ENCODE measurements at regions not wholly inside any gene's neighbourhood (a gene's known extent, or its start where the extent isn't known, plus 50 kb on each side); places are given as distances from the start of the nearest gene placed in this dataset.
"Not testable (repeated sequence)": the region's sequence is repeated elsewhere in the genome, so short reads cannot be mapped to it uniquely, and the experiment has no call there.

DNA sequence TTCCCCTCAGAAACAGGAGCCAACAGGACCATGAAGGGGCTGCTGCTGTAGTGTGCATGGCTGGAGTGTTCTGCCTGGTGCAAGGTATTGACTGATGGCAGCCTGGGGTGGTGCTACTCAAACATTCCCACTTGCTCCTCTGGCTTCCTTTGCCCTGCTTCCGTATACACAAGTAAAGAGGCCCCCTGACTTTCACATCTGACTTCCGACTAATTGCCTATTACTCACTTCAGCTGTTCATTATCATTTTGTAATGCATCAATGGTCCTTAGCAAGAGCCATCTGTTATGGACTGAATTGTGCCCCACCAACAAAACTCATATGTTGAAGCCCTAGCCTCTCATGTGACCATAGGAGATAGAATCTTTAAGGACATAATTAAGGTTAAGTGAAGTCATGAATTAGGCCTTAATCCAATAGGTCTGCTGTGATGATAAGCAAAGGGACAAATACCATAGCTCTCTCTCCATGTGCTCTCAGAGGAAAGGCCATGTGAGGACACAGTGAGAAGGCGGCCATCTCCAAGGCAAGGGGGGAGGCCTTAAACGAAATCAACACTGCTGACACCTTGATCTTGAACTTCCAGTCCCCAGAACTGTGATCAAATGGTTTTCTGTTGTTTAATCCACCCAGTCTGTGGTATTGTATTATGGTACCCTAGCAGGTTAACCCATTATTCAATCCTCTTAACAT lies 122.5 kb upstream of the CLNK start:
- no peaks in the 10 kb centered on the region for H3K27me3 Mint-ChIP-seq (ENCODE audit: low read depth)
- TF ChIP-seq, protein P1, sequence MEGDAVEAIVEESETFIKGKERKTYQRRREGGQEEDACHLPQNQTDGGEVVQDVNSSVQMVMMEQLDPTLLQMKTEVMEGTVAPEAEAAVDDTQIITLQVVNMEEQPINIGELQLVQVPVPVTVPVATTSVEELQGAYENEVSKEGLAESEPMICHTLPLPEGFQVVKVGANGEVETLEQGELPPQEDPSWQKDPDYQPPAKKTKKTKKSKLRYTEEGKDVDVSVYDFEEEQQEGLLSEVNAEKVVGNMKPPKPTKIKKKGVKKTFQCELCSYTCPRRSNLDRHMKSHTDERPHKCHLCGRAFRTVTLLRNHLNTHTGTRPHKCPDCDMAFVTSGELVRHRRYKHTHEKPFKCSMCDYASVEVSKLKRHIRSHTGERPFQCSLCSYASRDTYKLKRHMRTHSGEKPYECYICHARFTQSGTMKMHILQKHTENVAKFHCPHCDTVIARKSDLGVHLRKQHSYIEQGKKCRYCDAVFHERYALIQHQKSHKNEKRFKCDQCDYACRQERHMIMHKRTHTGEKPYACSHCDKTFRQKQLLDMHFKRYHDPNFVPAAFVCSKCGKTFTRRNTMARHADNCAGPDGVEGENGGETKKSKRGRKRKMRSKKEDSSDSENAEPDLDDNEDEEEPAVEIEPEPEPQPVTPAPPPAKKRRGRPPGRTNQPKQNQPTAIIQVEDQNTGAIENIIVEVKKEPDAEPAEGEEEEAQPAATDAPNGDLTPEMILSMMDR (IDR thresholded peaks at IDR 0.05; ENCODE audit: unreplicated experiment in 3 of 3), result no peak
- no peaks in the 10 kb centered on the region for H3K36me3 Mint-ChIP-seq (ENCODE audit: low read depth)
- H3K4me1 Mint-ChIP-seq, result peaks cover 22% of the 10 kb centered on the region
- no peak overlapping the region for H3K27ac Mint-ChIP-seq
- peaks cover 3% of the 10 kb centered on the region for H3K9me3 Mint-ChIP-seq
- no peak overlapping the region for H3K4me3 Mint-ChIP-seq

DNA sequence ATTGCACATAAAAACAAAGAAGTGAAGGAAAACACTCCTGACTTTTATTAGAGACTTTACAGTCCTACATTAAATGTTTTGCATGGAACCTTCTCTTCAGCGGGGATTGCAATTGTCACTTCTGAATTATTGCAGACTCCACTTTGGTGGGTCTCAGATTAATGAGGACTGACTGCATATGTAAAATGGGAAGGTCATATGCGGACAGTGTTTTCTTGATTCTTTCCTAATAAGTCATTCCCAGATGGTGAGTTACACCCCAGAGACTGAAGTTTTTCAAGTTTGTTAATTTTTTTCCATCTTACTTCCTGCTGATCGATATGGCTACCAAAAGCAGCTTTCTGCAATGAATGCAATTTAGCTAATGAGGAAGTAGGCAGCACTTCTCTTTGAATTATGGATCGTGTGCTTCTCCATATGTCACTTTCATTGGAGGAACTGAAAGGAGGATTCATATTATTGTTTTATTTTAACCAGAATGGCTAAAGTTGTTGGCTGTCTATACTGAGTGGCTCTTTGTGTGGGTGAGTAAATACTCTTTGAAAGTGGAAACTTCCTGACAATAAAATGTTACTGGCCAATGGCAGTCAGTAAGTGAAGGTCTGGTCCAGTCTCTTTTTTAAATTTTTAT lies 119.3 kb upstream of the CLNK start:
- Mint-ChIP-seq H3K27ac (no peak overlapping the region), H3K4me3 (no peak overlapping the region), H3K9me3 (peaks cover 9% of the 10 kb centered on the region), H3K36me3 (ENCODE audit: low read depth) (no peaks in the 10 kb centered on the region), H3K4me1 (peaks cover 11% of the 10 kb centered on the region), H3K27me3 (ENCODE audit: low read depth) (peaks cover under 1% of the 10 kb centered on the region)
- TF ChIP-seq, protein P1 (IDR thresholded peaks at IDR 0.05; ENCODE audit: unreplicated experiment in 3 of 3), result no peak

DNA sequence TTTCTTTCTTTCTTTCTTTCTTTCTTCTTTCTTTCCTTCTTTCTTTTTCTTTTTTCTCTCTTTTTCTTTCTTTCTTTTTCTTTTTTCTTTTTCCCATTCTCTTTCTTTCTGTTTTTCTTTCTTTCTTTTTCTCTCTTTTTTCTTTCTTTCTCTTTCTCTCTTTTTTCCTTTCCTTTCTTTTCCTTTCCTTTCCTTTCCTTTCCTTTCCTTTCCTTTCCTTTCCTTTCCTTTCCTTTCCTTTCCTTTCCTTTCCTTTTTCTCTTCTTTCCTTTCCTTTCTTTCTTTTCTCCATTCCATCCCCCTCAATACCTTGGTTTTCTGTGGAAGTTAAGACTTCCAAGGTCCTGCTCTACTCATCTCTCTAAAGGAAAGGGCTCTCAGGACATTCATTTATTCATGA lies 102.8 kb upstream of the CLNK start:
- Mint-ChIP-seq H3K9me3 (no peaks in the 10 kb centered on the region), H3K4me3 (no peak overlapping the region), H3K4me1 (peaks cover 5% of the 10 kb centered on the region), H3K36me3 (ENCODE audit: low read depth) (no peaks in the 10 kb centered on the region), H3K27ac (no peak overlapping the region), H3K27me3 (ENCODE audit: low read depth) (no peaks in the 10 kb centered on the region)
- TF ChIP-seq, protein P1 (IDR thresholded peaks at IDR 0.05; ENCODE audit: unreplicated experiment in 3 of 3), result no peak

DNA sequence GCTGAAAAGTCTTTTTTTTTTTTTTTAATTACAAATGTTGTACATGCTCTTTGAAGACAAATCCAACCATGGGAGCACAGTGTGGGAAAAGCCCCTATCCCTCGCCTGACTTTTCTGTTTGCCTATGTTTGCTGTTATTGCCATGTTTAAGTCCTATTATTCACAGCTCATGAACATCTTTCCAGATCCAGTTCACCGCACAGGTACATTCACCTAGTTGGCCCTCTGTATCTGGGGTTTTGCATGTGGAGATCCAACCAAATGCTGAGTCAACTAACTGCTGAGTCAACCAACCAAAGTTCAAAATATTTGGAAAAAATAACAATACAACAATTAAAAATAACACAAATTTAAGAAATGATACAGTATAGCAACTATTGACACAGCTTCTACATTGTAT lies 100.1 kb upstream of the CLNK start:
- H3K9me3 Mint-ChIP-seq, result peaks cover 4% of the 10 kb centered on the region
- no peak overlapping the region for H3K4me3 Mint-ChIP-seq
- H3K4me1 Mint-ChIP-seq, result peaks cover 5% of the 10 kb centered on the region
- TF ChIP-seq, protein P1 (IDR thresholded peaks at IDR 0.05; ENCODE audit: unreplicated experiment in 3 of 3), result no peak
- no peaks in the 10 kb centered on the region for H3K36me3 Mint-ChIP-seq (ENCODE audit: low read depth)
- H3K27me3 Mint-ChIP-seq (ENCODE audit: low read depth), result no peaks in the 10 kb centered on the region
- H3K27ac Mint-ChIP-seq, result no peak overlapping the region

DNA sequence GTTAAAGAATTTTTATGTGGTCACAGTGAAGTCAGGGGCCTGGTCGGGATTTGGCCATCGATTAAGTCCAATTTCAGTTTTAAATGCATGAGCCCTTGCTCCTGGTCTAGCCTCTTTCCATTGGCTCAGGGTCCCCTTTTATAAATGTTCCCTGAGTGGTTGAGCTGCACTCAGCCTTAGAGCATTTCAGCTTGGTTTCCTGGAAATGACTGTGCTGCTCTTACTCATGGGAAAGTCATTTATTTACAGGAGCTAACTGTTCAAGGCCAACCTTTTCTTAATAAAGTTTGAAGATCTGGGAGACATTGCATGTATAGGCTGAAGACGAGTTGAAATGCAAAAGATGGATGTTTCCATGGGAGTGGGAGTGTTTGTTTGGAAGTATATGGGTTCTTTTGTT lies 98.8 kb upstream of the CLNK start:
- H3K27ac Mint-ChIP-seq, result no peak overlapping the region
- no peak overlapping the region for H3K4me3 Mint-ChIP-seq
- no peaks in the 10 kb centered on the region for H3K27me3 Mint-ChIP-seq (ENCODE audit: low read depth)
- no peaks in the 10 kb centered on the region for H3K36me3 Mint-ChIP-seq (ENCODE audit: low read depth)
- TF ChIP-seq, protein P1 (IDR thresholded peaks at IDR 0.05; ENCODE audit: unreplicated experiment in 3 of 3), result no peak
- H3K9me3 Mint-ChIP-seq, result peaks cover 4% of the 10 kb centered on the region
- peaks cover 5% of the 10 kb centered on the region for H3K4me1 Mint-ChIP-seq

DNA sequence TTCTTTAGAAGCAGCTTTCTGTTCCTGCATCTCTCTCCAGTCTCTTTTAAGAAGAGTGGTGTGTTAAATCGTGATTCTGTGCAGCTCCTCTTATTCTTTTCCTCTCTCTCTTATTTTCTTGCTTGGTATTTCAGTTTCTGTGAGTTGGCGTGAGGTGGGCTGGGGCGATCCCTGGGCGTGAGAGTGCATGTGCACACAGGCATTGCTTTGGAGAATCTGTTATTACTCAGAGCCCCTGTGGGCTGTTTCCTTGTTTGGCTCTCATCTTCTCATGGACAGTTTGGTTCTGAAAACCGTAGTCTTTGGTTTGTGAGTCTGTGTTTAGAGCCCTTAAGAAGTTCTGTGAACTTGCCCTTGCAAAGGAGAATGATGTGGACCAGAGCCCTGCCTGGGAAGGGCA lies 97.2 kb upstream of the CLNK start:
- H3K27ac Mint-ChIP-seq, result no peak overlapping the region
- H3K27me3 Mint-ChIP-seq (ENCODE audit: low read depth), result no peaks in the 10 kb centered on the region
- peaks cover 4% of the 10 kb centered on the region for H3K9me3 Mint-ChIP-seq
- peaks cover 5% of the 10 kb centered on the region for H3K4me1 Mint-ChIP-seq
- H3K4me3 Mint-ChIP-seq, result no peak overlapping the region
- TF ChIP-seq, protein P1 (IDR thresholded peaks at IDR 0.05; ENCODE audit: unreplicated experiment in 3 of 3), result no peak
- H3K36me3 Mint-ChIP-seq (ENCODE audit: low read depth), result no peaks in the 10 kb centered on the region

DNA sequence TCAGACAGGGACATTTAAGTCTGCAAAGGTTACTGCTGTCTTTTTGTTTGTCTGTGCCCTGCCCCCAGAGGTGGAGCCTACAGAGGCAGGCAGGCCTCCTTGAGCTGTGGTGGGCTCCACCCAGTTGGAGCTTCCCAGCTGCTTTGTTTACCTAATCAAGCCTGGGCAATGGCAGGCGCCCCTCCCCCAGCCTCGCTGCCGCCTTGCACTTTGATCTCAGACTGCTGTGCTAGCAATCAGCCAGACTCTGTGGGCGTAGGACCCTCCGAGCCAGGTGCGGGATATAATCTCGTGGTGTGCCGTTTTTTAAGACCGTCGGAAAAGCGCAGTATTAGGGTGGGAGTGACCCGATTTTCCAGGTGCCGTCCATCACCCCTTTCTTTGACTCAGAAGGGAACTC lies 96.2 kb upstream of the CLNK start:
- H3K4me1 Mint-ChIP-seq; H3K27me3 Mint-ChIP-seq (ENCODE audit: low read depth); H3K4me3 Mint-ChIP-seq; H3K27ac Mint-ChIP-seq; H3K9me3 Mint-ChIP-seq; H3K36me3 Mint-ChIP-seq (ENCODE audit: low read depth): not testable (repeated sequence)

DNA sequence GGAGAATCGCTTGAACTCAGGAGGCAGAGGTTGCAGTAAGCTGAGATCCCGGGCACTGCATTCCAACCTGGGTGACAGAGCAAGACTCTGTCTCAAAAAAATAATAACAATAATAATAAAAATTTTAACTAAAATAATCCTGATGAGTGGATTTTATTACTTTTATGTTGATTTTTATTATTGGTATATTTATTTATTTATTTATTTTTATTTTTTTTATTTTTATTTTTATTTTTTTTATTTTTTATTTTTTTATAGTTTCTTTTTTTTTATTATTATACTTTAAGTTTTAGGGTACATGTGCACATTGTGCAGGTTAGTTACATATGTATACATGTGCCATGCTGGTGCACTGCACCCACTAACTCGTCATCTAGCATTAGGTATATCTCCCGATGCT lies 90.6 kb upstream of the CLNK start:
- not testable (repeated sequence) for H3K36me3 Mint-ChIP-seq (ENCODE audit: low read depth); H3K4me3 Mint-ChIP-seq; H3K9me3 Mint-ChIP-seq; H3K27ac Mint-ChIP-seq; H3K4me1 Mint-ChIP-seq; H3K27me3 Mint-ChIP-seq (ENCODE audit: low read depth)
